ENCODE measurements at regions not wholly inside any gene's neighbourhood (a gene's known extent, or its start where the extent isn't known, plus 50 kb on each side); places are given as distances from the start of the nearest gene placed in this dataset.

DNA sequence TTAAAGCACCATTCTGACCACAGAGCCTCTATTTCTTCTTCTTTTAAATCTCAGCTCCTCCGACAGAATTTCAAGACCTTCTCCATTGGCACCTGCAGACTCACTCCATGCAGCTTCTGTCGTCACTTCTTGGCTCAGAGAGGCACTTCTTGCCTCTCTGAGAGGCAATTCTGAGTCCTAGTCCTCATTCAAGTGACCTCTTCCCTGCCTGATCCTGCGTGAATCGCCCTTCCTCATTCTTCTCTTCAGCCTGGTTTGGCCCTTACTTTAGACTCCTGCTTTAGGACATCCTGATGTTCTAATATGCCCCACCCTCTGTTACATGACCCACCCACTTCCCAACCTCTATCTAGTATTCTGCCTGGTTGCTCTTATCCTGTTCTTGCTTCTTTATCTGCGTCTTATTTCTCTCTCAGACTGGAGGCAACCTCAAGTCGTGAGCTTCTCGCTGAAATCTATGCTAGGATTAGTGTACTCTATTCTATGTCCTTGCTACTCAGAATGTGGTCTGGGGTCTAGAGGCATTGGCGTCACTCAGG, 55.6 kb upstream of the CISTR start:
- H2BK20ac ChIP-seq (ENCODE audit: low read depth, low read length, poor library complexity, severe bottlenecking) = no peak overlapping the region
- no peak overlapping the region for H2BK12ac ChIP-seq (ENCODE audit: insufficient read length, low read depth, low read length)
- no CpG with 5 or more reads among the region's 8 CpGs for WGBS (ENCODE audit: extremely low coverage, insufficient read length, low lambda C conversion rate)
- H3K9me3 Mint-ChIP-seq = no peaks in the 10 kb centered on the region
- no peak overlapping the region for H3K4me2 ChIP-seq (ENCODE audit: insufficient read depth, insufficient read length, low read length)
- no peak overlapping the region for H2BK15ac ChIP-seq (ENCODE audit: low read depth, low read length)
- no peak overlapping the region for H3K9ac ChIP-seq (ENCODE audit: extremely low read depth, insufficient read length, low read length)
- H3K4me3 Mint-ChIP-seq = no peak overlapping the region
- no peak overlapping the region for H2AK5ac ChIP-seq (ENCODE audit: insufficient read length, low read length)
- no peak overlapping the region for H3K27ac Mint-ChIP-seq
- H3K23ac ChIP-seq (ENCODE audit: insufficient read length, low read depth, low read length) = no peak overlapping the region
- no peak overlapping the region for H4K5ac ChIP-seq (ENCODE audit: insufficient read length, low read depth, low read length)
- H3K18ac ChIP-seq (ENCODE audit: insufficient read length, low read depth, low read length) = no peak overlapping the region
- no peaks in the 10 kb centered on the region for H3K27me3 ChIP-seq (ENCODE audit: insufficient read depth, low read length)
- no peak overlapping the region for H3K4ac ChIP-seq (ENCODE audit: low read depth, low read length)
- no peaks in the 10 kb centered on the region for H4K20me1 ChIP-seq (ENCODE audit: control insufficient read depth, insufficient read depth, insufficient read length)
- H3K56ac ChIP-seq (ENCODE audit: insufficient read length, low read depth, low read length) = no peak overlapping the region
- no peaks in the 10 kb centered on the region for H3K36me3 Mint-ChIP-seq (ENCODE audit: insufficient read depth in 1 of 3, low read depth in 3 of 3)
- H3K14ac ChIP-seq (ENCODE audit: insufficient read depth, low read length) = no peak overlapping the region
- no peak overlapping the region for H4K91ac ChIP-seq (ENCODE audit: insufficient read length, low read depth, low read length)
- H3K9me3 ChIP-seq (ENCODE audit: control insufficient read depth, low read depth, low read length) = no peaks in the 10 kb centered on the region
- no peak overlapping the region for H2BK5ac ChIP-seq (ENCODE audit: insufficient read length, low read length)
- no peak overlapping the region for H2AFZ ChIP-seq (ENCODE audit: low read length)
- TF ChIP-seq, protein P1, sequence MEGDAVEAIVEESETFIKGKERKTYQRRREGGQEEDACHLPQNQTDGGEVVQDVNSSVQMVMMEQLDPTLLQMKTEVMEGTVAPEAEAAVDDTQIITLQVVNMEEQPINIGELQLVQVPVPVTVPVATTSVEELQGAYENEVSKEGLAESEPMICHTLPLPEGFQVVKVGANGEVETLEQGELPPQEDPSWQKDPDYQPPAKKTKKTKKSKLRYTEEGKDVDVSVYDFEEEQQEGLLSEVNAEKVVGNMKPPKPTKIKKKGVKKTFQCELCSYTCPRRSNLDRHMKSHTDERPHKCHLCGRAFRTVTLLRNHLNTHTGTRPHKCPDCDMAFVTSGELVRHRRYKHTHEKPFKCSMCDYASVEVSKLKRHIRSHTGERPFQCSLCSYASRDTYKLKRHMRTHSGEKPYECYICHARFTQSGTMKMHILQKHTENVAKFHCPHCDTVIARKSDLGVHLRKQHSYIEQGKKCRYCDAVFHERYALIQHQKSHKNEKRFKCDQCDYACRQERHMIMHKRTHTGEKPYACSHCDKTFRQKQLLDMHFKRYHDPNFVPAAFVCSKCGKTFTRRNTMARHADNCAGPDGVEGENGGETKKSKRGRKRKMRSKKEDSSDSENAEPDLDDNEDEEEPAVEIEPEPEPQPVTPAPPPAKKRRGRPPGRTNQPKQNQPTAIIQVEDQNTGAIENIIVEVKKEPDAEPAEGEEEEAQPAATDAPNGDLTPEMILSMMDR (conservative IDR thresholded peaks at IDR 0.05) = no peak
- no peak for DNase-seq
- no peaks in the 10 kb centered on the region for H3K23me2 ChIP-seq (ENCODE audit: insufficient read length, low read depth, low read length, poor library complexity, severe bottlenecking)
- no peak overlapping the region for H3K27ac ChIP-seq (ENCODE audit: insufficient read length, low read depth, low read length)
- peaks cover 35% of the 10 kb centered on the region for H3K27me3 Mint-ChIP-seq (ENCODE audit: low read depth)
- H3K4me1 Mint-ChIP-seq = peaks cover 0 to 10% of the 10 kb centered on the region in 2 experiments; a peak in 3 of 4 replicates
- H3K4me1 ChIP-seq (ENCODE audit: insufficient read depth, low read length) = no peaks in the 10 kb centered on the region
- H3K79me2 ChIP-seq (ENCODE audit: insufficient read depth, low read length) = no peaks in the 10 kb centered on the region
- H2BK120ac ChIP-seq (ENCODE audit: low read depth, low read length, poor library complexity, severe bottlenecking) = no peak overlapping the region
- H3T11ph ChIP-seq (ENCODE audit: low read length) = no peak overlapping the region
- no peak overlapping the region for H4K8ac ChIP-seq (replicated peaks; ENCODE audit: insufficient read length, low read depth, low read length)
- H3K79me1 ChIP-seq (ENCODE audit: insufficient read depth, low read depth, low read length, poor library complexity, severe bottlenecking) = no peaks in the 10 kb centered on the region
